ENCODE measurements at regions not wholly inside any gene's neighbourhood (a gene's known extent, or its start where the extent isn't known, plus 50 kb on each side); places are given as distances from the start of the nearest gene placed in this dataset.

- TF ChIP-seq CTCF (IDR thresholded peaks at IDR 0.05) (no peak), POLR2A (IDR thresholded peaks at IDR 0.05) (no peak)
Observed at GRCh38 chr14:83611906-83612390, 1918.0 kb upstream of the FLRT2 start.
